Body of pancreas (tissue), 4 donors: ENCODE measurements at regions not wholly inside any gene's neighbourhood (a gene's known extent, or its start where the extent isn't known, plus 50 kb on each side); places are given as distances from the start of the nearest gene placed in this dataset.

ENCODE experiments used
- ATAC-seq: fragments of 150-250 bp; one replicate; pipeline ENCODE4 v1.9.1; 2016
- DNase-seq, 4 donors: peaks; one replicate each; pipeline ENCODE4 v3.0.0-alpha.2; 2019
- H3K27ac ChIP-seq, 4 donors: fragments of 200-600 bp; sonication (generic); 1 replicate in 3 of 4; 2 replicates in 1 of 4; pipeline versions ENCODE4 v1.5.1 to v1.6.1; 2016 to 2019; ENCODE audit warnings: mild to moderate bottlenecking in 1 of 4, mixed read lengths in 1 of 4, moderate library complexity in 1 of 4
- H3K27me3 ChIP-seq, 2 donors: fragments of 200-600 bp; sonication (generic); one replicate each; pipeline ENCODE4 v1.6.0; 2016; ENCODE audit warnings: mild to moderate bottlenecking in 1 of 2
- H3K36me3 ChIP-seq, 2 donors: fragments of 200-600 bp; sonication (generic); replicated peaks in 1 of 2; 2 replicates each; pipeline ENCODE4 v1.5.1; 2016; ENCODE audit warnings: low read depth in 2 of 2; ENCODE audit not compliant: insufficient read depth in 1 of 2
- H3K4me1 ChIP-seq: fragments of 200-600 bp; sonication (generic); one replicate; pipeline ENCODE4 v1.6.0; 2016
- H3K4me3 ChIP-seq, 2 donors: fragments of 200-600 bp; sonication (generic); 1 replicate in 1 of 2; 2 replicates in 1 of 2; pipeline ENCODE4 v1.5.1; 2016 to 2019
- H3K9me3 ChIP-seq, 3 donors: fragments of 200-600 bp; sonication (generic); 1 replicate in 2 of 3; 2 replicates in 1 of 3; pipeline ENCODE4 v1.5.1; 2016
- POLR2A ChIP-seq, 3 donors: fragments of 450-650 bp; IDR thresholded peaks; one replicate each; pipeline ENCODE4 v1.6.1; 2016; ENCODE audit warnings: antibody characterized with exemption in 3 of 3, mild to moderate bottlenecking in 2 of 3
- whole genome bisulfite sequencing, 2 donors: methylation state at CpG; one replicate each; pipeline ENCODE4 v1.1.5; 2017; 5-methylcytosine and 5-hydroxymethylcytosine counted together
- intact Hi-C: fragments of 100-400 bp; cut with DNase I; formaldehyde crosslinking; loops from one replicate; pipeline ENCODE4 v1.15.1; 2023
- TF ChIP-seq, protein P1 (sequence below), 7 experiments: fragments of 450-650 bp in 4 of 7; fragments of 200-600 bp in 3 of 7; sonication (generic) in 3 of 7; IDR thresholded peaks; one replicate each; pipeline ENCODE4 v1.5.1; 2016 to 2019; ENCODE audit warnings: antibody characterized with exemption in 7 of 7

DNA sequence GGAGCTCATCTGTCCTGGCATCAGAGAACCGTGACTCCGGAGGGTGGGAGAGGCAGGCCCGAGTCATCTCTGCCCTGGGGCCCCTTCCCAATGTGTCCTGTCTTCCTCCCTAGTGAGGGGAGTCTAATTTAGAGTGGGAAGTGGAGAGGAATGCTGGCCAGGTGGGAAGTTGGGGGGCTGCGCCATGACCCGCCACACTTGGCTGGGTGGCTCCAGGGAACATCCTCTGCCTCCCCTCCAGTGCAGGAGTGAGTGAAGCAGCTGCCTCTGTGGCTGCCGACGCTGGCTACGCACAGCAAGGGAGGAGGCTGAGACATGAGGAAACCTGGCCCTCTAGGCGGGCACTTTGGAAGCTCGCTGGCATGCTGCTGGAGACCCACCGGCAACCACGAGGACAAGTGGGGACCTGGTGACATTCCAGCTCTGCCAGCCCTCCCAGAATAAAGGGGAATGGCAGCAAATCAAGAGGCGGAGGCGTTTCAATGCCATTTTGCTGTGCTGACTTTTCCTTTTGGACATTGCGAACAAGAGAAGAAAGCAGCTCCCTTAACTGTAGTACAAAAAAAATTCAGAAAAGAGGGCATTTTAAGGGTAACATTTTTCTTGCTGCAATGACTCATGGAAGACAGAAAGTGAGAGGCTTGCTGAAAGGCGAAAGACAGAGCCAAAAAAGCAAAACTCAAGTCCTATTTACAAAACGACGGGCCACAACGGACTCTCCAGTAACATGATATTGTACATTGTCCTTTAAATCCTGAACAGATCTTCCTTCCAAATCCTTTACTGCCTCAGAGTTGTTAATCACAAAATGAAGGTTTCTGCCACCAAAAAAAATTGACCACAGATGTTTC lies 121.2 kb upstream of the PITRM1 start:
- Histone ChIP-seq H3K9me3 (no peaks in the 10 kb centered on the region), H3K36me3 (no peaks in the 10 kb centered on the region), H3K27ac (no peak overlapping the region), H3K4me1 (no peaks in the 10 kb centered on the region), H3K4me3 (no peak overlapping the region), H3K27me3 (no peaks in the 10 kb centered on the region)
- intact Hi-C loops = no loop called here
- no peak for DNase-seq
- WGBS, 2 donors = 75 to 86% methylated on average over 14 to 19 of the region's 19 CpGs
- no peak for ATAC-seq
- TF ChIP-seq, protein P1, sequence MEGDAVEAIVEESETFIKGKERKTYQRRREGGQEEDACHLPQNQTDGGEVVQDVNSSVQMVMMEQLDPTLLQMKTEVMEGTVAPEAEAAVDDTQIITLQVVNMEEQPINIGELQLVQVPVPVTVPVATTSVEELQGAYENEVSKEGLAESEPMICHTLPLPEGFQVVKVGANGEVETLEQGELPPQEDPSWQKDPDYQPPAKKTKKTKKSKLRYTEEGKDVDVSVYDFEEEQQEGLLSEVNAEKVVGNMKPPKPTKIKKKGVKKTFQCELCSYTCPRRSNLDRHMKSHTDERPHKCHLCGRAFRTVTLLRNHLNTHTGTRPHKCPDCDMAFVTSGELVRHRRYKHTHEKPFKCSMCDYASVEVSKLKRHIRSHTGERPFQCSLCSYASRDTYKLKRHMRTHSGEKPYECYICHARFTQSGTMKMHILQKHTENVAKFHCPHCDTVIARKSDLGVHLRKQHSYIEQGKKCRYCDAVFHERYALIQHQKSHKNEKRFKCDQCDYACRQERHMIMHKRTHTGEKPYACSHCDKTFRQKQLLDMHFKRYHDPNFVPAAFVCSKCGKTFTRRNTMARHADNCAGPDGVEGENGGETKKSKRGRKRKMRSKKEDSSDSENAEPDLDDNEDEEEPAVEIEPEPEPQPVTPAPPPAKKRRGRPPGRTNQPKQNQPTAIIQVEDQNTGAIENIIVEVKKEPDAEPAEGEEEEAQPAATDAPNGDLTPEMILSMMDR (IDR thresholded peaks at IDR 0.05) = no peak
- no peak for TF ChIP-seq POLR2A (IDR thresholded peaks at IDR 0.05)

DNA sequence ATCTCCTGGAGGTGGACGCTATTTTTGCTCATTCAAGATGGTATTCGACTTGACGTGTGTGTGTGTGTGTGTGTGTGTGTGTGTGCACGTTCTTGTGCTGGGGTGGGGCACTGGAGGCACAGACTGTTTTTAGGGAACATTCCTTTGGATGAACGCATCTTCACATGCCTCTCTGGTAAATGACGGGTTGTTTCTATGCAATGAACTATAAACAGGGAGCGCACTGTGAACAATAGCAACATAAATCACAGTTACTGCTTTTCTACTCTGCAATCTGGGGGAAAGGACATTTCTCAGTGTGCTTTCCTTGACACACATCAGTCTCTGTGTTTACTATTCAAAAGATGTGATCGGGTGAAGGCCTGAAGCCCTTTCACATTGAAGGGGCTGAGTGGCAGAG lies 120.1 kb upstream of the PITRM1 start:
- TF ChIP-seq POLR2A (IDR thresholded peaks at IDR 0.05) = no peak
- TF ChIP-seq, protein P1 (IDR thresholded peaks at IDR 0.05) = no peak
- intact Hi-C loops = no loop called here
- 80 to 86% methylated on average over 7 to 8 of the region's 8 CpGs for WGBS, 2 donors
- H3K36me3 ChIP-seq = no peaks in the 10 kb centered on the region
- no peak for DNase-seq
- ATAC-seq = no peak
- H3K27ac ChIP-seq = no peak overlapping the region
- H3K4me3 ChIP-seq = no peak overlapping the region
- no peaks in the 10 kb centered on the region for H3K27me3 ChIP-seq
- no peaks in the 10 kb centered on the region for H3K9me3 ChIP-seq
- no peaks in the 10 kb centered on the region for H3K4me1 ChIP-seq

DNA sequence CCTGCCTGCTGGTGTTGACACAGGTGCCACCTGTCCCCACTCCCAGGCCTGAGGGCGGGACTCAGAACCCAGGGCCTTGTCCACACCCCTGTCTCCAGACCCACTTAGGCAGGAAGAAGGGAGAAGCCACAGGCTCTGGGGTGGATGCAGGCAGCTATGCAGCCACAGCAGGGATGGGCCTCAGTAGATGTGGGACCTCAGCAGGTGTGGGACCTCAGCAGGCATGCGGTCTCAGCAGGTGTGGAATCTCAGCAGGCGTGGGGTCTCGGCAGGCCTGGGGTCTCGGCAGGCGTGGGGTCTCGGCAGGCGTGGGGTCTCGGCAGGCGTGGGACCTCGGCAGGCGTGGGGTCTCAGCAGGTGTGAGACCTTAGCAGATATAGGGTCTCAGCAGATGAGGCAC lies 118.0 kb upstream of the PITRM1 start:
- ATAC-seq (no peak), DNase-seq (no peak)
- intact Hi-C loops = no loop called here
- TF ChIP-seq POLR2A (IDR thresholded peaks at IDR 0.05) = no peak
- no peak overlapping the region for H3K4me3 ChIP-seq
- H3K4me1 ChIP-seq = no peaks in the 10 kb centered on the region
- H3K36me3 ChIP-seq = no peaks in the 10 kb centered on the region
- no peaks in the 10 kb centered on the region for H3K9me3 ChIP-seq
- 63 to 88% methylated on average over 1 to 12 of the region's 12 CpGs for WGBS, 2 donors
- H3K27ac ChIP-seq = no peak overlapping the region
- H3K27me3 ChIP-seq = no peaks in the 10 kb centered on the region

DNA sequence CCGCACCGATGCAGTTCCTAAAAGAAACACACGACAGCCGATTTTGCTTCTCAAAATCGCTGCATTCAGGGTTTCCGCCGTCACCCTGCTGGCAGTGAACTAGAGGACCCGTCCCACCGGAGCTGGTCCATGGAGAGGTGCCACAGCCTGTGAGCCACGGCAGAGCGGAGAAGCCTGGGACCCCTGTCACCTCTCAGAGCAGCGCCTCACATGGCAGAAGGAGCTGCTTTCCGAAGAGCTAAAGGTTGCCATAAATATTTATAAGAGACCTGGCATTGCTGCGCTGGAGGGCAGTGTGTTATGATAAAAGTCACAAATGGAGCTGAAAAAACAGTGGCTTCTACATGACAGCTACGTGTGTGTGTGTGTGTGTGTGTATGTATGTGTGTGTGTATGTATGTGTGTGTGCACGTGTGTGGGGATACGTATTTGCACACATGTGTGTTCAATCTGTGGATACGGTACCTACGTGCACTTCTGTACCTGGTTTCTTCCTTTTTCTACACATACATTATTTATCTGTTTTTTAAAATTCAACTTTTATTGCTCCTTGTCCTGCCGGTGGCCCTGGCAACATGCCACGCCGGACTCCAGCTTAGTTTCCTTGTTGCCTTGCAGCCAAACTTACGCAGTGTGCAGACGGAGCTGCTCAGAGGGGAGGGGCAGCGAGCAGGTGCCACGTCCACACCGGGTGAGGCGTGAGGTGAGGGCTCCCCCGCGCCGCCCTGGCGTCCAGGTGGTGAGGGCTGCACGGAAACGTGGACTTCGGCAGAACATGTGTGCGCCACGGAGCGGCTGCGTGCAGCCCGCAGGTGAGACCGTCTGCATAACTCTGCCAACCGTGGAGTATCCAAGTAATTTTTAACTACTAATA lies 115.2 kb upstream of the PITRM1 start:
- intact Hi-C loops = no loop called here
- peak; percentile 52 for ATAC-seq
- H3K4me3 ChIP-seq = no peak overlapping the region
- no peaks in the 10 kb centered on the region for H3K27me3 ChIP-seq
- peak in 3 of 4 donors; percentile 28 to 61 (median 50) for DNase-seq
- H3K36me3 ChIP-seq = no peaks in the 10 kb centered on the region
- 79 to 81% methylated on average over 38 to 42 of the region's 42 CpGs for WGBS, 2 donors
- no peaks in the 10 kb centered on the region for H3K9me3 ChIP-seq
- no peaks in the 10 kb centered on the region for H3K4me1 ChIP-seq
- H3K27ac ChIP-seq = no peak overlapping the region
- TF ChIP-seq, protein P1 (IDR thresholded peaks at IDR 0.05) = no peak
- TF ChIP-seq POLR2A (IDR thresholded peaks at IDR 0.05) = no peak

DNA sequence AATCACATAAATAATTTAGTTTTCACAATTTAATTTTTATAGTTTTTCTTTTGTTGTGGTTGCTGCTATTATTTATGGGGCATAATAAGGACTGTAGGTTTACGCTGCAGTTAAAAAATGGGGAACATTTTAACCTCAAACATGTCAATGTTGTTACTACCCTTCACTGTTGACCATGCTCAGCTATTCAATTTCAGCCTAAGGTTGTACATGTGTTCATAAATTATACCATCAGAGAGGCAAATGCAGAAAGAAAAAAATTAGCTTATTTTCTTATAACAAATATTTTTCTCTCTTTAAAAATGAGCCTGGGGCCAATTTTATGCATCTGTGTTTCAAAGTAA lies 110.1 kb upstream of the PITRM1 start:
- Histone ChIP-seq H3K27me3 (no peaks in the 10 kb centered on the region), H3K27ac (no peak overlapping the region), H3K36me3 (no peaks in the 10 kb centered on the region), H3K4me1 (no peaks in the 10 kb centered on the region), H3K4me3 (no peak overlapping the region), H3K9me3 (no peaks in the 10 kb centered on the region)
- 83 to 89% methylated on average over 1 of the region's 1 CpG for WGBS, 2 donors
- TF ChIP-seq POLR2A (IDR thresholded peaks at IDR 0.05) = no peak
- TF ChIP-seq, protein P1 (IDR thresholded peaks at IDR 0.05) = no peak
- ATAC-seq (no peak), DNase-seq (no peak)
- intact Hi-C loops = no loop called here
